GM21786 (cell line): ENCODE measurements at regions not wholly inside any gene's neighbourhood (a gene's known extent, or its start where the extent isn't known, plus 50 kb on each side); places are given as distances from the start of the nearest gene placed in this dataset.
"Not testable (repeated sequence)": the region's sequence is repeated elsewhere in the genome, so short reads cannot be mapped to it uniquely, and the experiment has no call there.

ENCODE experiments used
- ATAC-seq: cut with Tn5 transposase; IDR thresholded peaks from one replicate; pipeline ENCODE4 v1.9.1; 2021; ENCODE audit not compliant: unreplicated experiment

- not testable (repeated sequence) for ATAC-seq
These were observed 105.3 kb upstream of the PZP start for GRCh38 chr12:9313479-9313878.

DNA sequence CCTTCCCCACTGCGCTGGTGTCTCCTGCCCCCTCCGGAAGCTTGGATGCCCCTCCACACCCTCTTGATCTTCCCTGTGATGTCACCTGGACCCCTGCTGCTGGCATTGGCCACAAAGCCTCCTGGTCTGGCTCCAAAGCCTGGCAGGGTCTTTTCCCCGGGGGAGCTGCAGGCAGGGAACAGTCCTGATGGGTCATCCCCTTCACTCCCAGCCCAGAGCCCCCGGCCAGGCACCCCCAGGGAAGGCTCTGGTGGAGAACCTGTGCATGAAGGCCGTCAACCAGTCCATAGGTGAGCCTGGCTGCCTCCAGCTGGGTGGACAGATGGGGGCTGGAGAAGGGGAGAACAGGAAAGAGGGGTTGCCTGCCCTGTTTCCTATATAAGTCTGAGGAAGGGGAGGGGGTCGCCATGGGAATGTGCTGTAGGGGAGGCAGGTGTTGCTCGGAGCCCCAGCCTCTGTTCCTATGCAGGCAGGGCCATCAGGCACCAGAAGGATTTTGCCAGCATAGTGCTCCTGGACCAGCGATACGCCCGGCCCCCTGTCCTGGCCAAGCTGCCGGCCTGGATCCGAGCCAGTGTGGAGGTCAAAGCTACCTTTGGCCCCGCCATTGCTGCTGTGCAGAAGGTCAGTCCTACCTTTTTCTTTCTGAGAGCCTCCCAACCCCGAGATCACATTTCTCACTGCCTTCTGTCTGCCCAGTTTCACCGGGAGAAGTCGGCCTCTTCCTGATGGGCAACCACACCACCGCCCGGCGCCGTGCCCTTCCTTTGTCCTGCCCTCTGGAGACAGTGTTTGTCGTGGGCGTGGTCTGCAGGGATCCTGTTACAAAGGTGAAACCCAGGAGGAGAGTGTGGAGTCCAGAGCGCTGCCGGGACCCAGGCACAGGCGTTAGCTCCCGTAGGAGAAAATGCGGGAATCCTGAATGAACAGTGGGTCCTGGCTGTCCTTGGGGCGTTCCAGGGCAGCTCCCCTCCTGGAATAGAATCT lies 104.5 kb upstream of the PZP start:
- ATAC-seq: not testable (repeated sequence)

DNA sequence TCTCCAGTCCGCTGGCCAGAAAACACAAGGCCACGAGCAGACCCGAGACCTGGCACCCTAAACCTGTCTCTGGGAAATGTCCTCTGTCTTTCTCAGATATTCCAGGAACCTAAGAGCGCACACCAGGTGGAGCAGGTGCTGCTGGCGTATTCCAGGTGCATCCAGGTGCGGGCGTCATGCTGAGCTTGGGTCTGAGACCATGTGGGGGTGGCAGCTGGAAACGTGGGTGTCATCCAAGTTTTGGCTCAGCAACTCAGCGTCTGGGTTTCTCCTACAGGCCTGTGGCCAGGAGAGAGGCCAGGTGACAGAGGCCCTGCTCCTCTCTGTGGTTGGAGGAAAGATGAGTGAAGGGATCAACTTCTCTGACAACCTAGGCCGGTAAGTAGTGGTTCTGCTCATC lies 103.3 kb upstream of the PZP start:
- ATAC-seq: not testable (repeated sequence)

DNA sequence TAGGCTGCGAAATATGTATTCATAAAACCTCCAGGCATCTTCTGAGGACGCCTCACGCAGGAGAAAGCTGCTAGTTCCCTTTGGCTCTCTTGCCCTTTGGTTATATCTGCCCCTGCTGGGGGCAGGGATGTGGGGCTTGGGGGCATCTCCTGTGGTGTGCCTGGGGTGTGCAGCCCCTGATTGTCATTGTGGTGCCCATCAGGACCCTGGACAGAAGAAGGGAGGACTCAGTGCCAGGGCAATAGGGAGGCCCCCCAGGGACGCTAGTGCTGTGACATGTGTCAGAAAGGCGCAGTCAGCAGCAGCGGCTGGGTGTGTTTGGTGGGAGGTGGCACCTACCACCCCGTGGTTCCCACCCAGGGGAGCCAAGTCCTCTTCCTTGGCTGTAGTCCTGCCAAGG lies 102.5 kb upstream of the PZP start:
- ATAC-seq: not testable (repeated sequence)

GRCh38 chr12:9309749-9310148 lies 101.6 kb upstream of the PZP start:
- ATAC-seq: not testable (repeated sequence)

- ATAC-seq: peak; percentile 62
These were observed 100.5 kb upstream of the PZP start for GRCh38 chr12:9308745-9309144.

DNA sequence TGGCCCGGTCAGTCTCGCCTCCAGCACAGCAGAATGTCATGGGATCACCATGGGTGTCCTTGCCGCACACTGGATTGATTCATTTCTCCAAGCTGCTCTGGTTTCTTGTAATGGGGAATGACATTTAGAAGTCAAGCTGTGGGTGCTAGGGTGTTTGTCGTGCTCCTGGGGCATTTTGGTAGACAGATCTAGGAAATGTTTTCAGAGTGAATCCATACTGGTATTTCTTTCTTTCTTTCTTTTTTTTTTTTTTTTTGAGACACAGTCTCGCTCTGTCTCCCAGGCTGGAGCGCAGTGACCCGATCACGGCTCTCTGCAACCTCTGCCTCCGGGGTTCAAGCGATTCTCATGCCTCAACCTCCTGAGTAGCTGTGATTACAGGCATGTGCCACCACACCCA lies 100.0 kb upstream of the PZP start:
- not testable (repeated sequence) for ATAC-seq

GRCh38 chr12:9307255-9307654 lies 99.1 kb upstream of the PZP start:
- ATAC-seq: not testable (repeated sequence)

- ATAC-seq: not testable (repeated sequence)
These were observed 97.8 kb upstream of the PZP start for GRCh38 chr12:9306004-9306403.

GRCh38 chr12:9304540-9304939 lies 96.3 kb upstream of the PZP start:
- not testable (repeated sequence) for ATAC-seq

- not testable (repeated sequence) for ATAC-seq
These were observed 87.7 kb upstream of the PZP start for GRCh38 chr12:9295872-9296271.

- ATAC-seq: not testable (repeated sequence)
These were observed 86.0 kb upstream of the PZP start for GRCh38 chr12:9294072-9294620.

GRCh38 chr12:9293391-9293790 lies 85.2 kb upstream of the PZP start:
- not testable (repeated sequence) for ATAC-seq

DNA sequence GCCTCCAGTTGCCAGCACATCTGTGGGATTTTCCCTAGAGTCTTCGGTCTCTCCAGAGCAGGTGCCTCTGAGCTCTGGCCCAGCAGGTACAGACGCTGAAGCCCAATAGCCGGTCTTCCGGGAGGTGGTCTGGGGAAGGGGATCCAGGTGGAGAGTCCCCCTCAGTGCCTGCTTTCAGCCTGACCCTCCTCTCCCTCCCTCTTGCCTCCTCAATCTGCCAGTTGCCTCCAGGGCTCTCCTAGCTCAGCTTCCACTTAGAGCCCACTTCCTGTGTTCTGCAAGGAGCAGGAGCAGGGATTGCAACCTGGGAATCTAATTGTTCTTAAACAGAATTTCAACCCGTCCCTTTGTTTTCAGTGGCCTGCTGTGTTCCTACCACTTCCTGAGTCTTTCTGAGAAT lies 81.8 kb upstream of the PZP start:
- ATAC-seq: not testable (repeated sequence)

DNA sequence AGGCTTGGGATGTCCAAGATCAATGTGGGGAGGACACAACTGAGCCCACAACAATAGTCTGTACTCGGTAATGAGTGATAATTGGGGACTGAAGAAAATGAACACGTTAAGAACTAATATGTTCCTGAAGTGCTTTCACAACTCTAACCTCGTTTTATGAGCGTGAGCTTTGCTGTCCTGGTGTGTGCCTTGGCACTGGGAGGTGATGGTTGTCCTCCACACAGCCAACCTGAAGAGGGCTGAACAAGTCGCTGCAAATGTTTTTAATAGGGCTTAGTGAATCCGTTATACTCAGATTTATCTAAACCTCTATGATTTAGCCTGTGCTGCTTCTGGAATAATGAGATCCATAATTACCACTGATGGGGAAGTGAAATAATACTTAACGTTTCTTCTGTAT lies 76.5 kb upstream of the PZP start:
- ATAC-seq: peak; percentile 10

- peak; percentile 36 for ATAC-seq
These were observed 76.0 kb upstream of the PZP start for GRCh38 chr12:9284197-9284596.

GRCh38 chr12:9283346-9284095 lies 75.3 kb upstream of the PZP start:
- ATAC-seq: peak; percentile 74

- no peak for ATAC-seq
These were observed 68.8 kb upstream of the PZP start for GRCh38 chr12:9276990-9277389.

GRCh38 chr12:9273276-9273675 lies 65.1 kb upstream of the PZP start:
- no peak for ATAC-seq

DNA sequence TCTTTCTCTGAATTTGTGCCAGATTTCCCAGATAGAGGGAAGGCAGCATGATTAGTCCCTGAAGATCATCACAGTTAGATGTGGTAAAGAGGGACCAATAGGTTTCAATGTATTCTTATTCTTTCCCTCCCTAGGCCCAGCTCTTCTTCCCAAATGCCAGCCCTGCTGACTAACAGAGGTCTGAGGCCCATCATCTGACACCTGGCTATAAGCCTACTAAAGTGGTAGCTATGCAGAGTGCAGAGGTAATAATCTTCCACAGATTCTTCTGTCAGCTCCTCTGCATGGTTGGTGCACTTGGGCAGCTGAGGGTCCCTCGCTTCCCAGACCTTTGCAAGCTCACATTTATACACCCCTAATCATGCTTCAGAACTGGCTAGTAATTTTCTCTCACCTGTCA lies 63.7 kb upstream of the PZP start:
- ATAC-seq: no peak

DNA sequence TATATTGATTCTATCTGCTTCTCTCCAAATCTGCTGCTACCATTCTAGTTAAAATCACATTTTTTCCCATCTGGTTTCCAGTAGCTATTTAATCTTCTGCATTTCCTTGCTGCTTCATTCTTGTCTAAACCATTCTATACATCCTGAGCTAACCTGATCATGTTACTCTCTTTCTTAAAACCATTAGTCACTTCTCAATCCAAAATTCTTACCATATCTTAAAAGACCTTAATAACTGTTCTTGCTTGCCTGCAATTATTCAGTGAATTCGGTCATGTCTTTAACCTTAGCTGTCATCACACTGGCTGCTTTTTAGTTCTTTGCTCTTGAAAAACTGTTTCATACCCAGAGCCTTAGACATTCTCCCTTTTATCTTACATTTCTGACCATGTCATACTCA lies 56.4 kb upstream of the PZP start:
- ATAC-seq: no peak

GRCh38 chr12:9260931-9261330 lies 52.7 kb upstream of the PZP start:
- no peak for ATAC-seq
